ENCODE measurements at regions not wholly inside any gene's neighbourhood (a gene's known extent, or its start where the extent isn't known, plus 50 kb on each side); places are given as distances from the start of the nearest gene placed in this dataset.

DNA sequence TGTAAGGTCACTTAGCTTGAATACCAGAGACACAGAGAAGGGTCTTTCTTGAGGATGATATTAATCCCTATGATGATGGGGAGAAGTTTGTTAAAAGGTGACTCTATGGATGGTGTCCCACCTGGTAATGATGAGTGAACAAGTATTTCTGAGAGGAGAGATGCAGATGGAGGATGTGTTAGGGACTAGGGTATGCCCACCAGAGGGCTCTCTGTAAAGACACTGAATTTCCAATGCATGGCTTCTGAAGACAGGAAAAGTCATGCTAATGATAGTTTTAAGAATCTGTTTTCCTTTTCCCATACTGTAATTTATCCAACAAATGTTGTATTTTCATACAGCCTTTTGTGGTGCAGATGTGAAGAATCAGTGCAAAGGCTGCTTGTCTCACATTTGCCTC lies 1250.9 kb upstream of the CELF2 start:
- TF ChIP-seq, protein P1, sequence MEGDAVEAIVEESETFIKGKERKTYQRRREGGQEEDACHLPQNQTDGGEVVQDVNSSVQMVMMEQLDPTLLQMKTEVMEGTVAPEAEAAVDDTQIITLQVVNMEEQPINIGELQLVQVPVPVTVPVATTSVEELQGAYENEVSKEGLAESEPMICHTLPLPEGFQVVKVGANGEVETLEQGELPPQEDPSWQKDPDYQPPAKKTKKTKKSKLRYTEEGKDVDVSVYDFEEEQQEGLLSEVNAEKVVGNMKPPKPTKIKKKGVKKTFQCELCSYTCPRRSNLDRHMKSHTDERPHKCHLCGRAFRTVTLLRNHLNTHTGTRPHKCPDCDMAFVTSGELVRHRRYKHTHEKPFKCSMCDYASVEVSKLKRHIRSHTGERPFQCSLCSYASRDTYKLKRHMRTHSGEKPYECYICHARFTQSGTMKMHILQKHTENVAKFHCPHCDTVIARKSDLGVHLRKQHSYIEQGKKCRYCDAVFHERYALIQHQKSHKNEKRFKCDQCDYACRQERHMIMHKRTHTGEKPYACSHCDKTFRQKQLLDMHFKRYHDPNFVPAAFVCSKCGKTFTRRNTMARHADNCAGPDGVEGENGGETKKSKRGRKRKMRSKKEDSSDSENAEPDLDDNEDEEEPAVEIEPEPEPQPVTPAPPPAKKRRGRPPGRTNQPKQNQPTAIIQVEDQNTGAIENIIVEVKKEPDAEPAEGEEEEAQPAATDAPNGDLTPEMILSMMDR (optimal IDR thresholded peaks at IDR 0.05 in 1 of 3, IDR thresholded peaks at IDR 0.05 in 1 of 3, conservative IDR thresholded peaks at IDR 0.05 in 1 of 3; ENCODE audit: extremely low read depth in 1 of 3, insufficient read depth in 2 of 3, low read length in 3 of 3) = no peak
- TF ChIP-seq EZH2 (IDR thresholded peaks at IDR 0.05; ENCODE audit: low read length) = no peak
